HL-60 (cell line): ENCODE measurements at regions not wholly inside any gene's neighbourhood (a gene's known extent, or its start where the extent isn't known, plus 50 kb on each side); places are given as distances from the start of the nearest gene placed in this dataset.

Source experiments
- CTCF ChIP-seq: IDR thresholded peaks from one replicate; pipeline ENCODE4 v1.5.1; 2011; ENCODE audit warnings: low read length, control low read depth, inconsistent platforms; ENCODE audit not compliant: insufficient read depth
- GABPA ChIP-seq: IDR thresholded peaks from 2 replicates; pipeline ENCODE4 v1.6.1; 2012; ENCODE audit warnings: low read depth
- POLR2AphosphoS5 ChIP-seq: IDR thresholded peaks from 2 replicates; pipeline ENCODE4 v1.6.1; 2012; ENCODE audit warnings: low read depth
- REST ChIP-seq: IDR thresholded peaks from 2 replicates; pipeline ENCODE4 v1.6.1; 2012; ENCODE audit warnings: low read depth; ENCODE audit not compliant: insufficient replicate concordance

GRCh38 chr1:73366734-73367413 is 831.1 kb downstream of the LRRIQ3 start:
- TF ChIP-seq POLR2AphosphoS5 (no peak), REST (no peak), CTCF (no peak), GABPA (no peak)
